ENCODE measurements at regions not wholly inside any gene's neighbourhood (a gene's known extent, or its start where the extent isn't known, plus 50 kb on each side); places are given as distances from the start of the nearest gene placed in this dataset.
"Not testable (repeated sequence)": the region's sequence is repeated elsewhere in the genome, so short reads cannot be mapped to it uniquely, and the experiment has no call there.

- H3K27me3 ChIP-seq: no peaks in the 10 kb centered on the region
- H3K9me3 ChIP-seq: no peaks in the 10 kb centered on the region
- H3K27ac ChIP-seq: no peak overlapping the region
- 84% methylated on average over 5 of the region's 5 CpGs for WGBS
- H3K4me3 ChIP-seq: no peak overlapping the region
- no peaks in the 10 kb centered on the region for H3K36me3 ChIP-seq
- TF ChIP-seq, protein P1, sequence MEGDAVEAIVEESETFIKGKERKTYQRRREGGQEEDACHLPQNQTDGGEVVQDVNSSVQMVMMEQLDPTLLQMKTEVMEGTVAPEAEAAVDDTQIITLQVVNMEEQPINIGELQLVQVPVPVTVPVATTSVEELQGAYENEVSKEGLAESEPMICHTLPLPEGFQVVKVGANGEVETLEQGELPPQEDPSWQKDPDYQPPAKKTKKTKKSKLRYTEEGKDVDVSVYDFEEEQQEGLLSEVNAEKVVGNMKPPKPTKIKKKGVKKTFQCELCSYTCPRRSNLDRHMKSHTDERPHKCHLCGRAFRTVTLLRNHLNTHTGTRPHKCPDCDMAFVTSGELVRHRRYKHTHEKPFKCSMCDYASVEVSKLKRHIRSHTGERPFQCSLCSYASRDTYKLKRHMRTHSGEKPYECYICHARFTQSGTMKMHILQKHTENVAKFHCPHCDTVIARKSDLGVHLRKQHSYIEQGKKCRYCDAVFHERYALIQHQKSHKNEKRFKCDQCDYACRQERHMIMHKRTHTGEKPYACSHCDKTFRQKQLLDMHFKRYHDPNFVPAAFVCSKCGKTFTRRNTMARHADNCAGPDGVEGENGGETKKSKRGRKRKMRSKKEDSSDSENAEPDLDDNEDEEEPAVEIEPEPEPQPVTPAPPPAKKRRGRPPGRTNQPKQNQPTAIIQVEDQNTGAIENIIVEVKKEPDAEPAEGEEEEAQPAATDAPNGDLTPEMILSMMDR (IDR thresholded peaks at IDR 0.05): no peak
- TF ChIP-seq POLR2A (IDR thresholded peaks at IDR 0.05) (no peak), EP300 (IDR thresholded peaks at IDR 0.05) (no peak), POLR2AphosphoS5 (IDR thresholded peaks at IDR 0.05) (no peak)
- H3K4me1 ChIP-seq: peaks cover 5% of the 10 kb centered on the region
- DNase-seq (ENCODE audit: low spot score in 2 of 2): no peak
These were observed 279.7 kb downstream of the SPRY1 start for GRCh38 chr4:123676071-123676889.

DNA sequence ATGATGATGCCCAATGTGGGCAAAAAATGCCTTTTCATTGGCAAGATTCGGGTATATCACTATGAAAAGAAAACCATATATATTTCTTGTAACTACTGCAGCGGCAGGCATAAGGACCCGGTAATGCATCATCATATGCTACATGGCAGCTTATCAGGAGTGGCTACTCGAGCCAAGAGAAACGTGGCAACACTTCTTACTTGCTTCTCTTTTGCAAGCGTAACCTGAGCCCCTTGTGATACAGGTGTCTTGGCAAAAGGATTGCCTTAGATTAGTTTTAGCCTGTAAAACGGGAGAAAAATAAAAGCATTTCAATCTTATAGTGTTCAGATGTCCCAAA lies 280.3 kb downstream of the SPRY1 start:
- Histone ChIP-seq H3K27me3 (no peaks in the 10 kb centered on the region), H3K9me3 (no peaks in the 10 kb centered on the region), H3K27ac (no peak overlapping the region), H3K4me3 (no peak overlapping the region), H3K36me3 (no peaks in the 10 kb centered on the region), H3K4me1 (peaks cover 5% of the 10 kb centered on the region)
- WGBS: 80% methylated on average over 7 of the region's 7 CpGs
- no peak for TF ChIP-seq EP300 (IDR thresholded peaks at IDR 0.05)
- TF ChIP-seq POLR2AphosphoS5 (IDR thresholded peaks at IDR 0.05): no peak
- TF ChIP-seq, protein P1 (IDR thresholded peaks at IDR 0.05): no peak
- no peak for TF ChIP-seq POLR2A (IDR thresholded peaks at IDR 0.05)
- no peak for DNase-seq (ENCODE audit: low spot score in 2 of 2)

- Histone ChIP-seq H3K27ac (no peak overlapping the region), H3K4me1 (no peaks in the 10 kb centered on the region), H3K9me3 (no peaks in the 10 kb centered on the region), H3K4me3 (no peak overlapping the region), H3K27me3 (no peaks in the 10 kb centered on the region), H3K36me3 (no peaks in the 10 kb centered on the region)
- TF ChIP-seq, protein P1 (IDR thresholded peaks at IDR 0.05): no peak
- no peak for TF ChIP-seq POLR2AphosphoS5 (IDR thresholded peaks at IDR 0.05)
- DNase-seq (ENCODE audit: low spot score in 2 of 2): no peak
- 81% methylated on average over 2 of the region's 2 CpGs for WGBS
These were observed 286.3 kb downstream of the SPRY1 start for GRCh38 chr4:123682931-123683330.

GRCh38 chr4:123684937-123685336 lies 288.3 kb downstream of the SPRY1 start:
- H3K4me3 ChIP-seq; H3K27ac ChIP-seq; H3K4me1 ChIP-seq; H3K9me3 ChIP-seq; DNase-seq (ENCODE audit: low spot score in 2 of 2); H3K27me3 ChIP-seq; H3K36me3 ChIP-seq: not testable (repeated sequence)
- 97% methylated on average over 6 of the region's 26 CpGs for WGBS

GRCh38 chr4:123695531-123695930 lies 298.9 kb downstream of the SPRY1 start:
- DNase-seq (ENCODE audit: low spot score in 2 of 2); H3K9me3 ChIP-seq; H3K27ac ChIP-seq; H3K36me3 ChIP-seq; H3K27me3 ChIP-seq; H3K4me3 ChIP-seq: not testable (repeated sequence)
- 95% methylated on average over 2 of the region's 2 CpGs for WGBS
- peaks cover 14% of the 10 kb centered on the region for H3K4me1 ChIP-seq

DNA sequence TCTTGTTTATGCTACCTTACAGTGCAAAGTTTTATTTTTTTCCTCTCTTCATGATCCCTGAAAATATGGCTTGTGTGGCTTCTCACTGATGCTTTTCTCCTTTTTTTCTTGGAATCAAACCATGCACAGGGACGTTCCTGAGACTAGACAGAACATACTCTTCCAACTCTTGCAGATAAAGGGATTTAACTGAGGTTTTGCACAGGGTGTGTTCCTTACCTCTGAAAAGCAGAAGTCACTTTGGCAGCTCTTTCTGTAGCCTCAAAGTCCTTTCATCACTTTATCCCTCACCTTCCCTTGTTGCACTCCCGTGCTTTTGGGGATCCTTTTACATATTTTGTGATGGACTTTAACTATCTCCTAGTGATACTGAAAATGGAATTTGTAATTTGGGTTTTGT lies 300.1 kb downstream of the SPRY1 start:
- TF ChIP-seq POLR2AphosphoS5 (IDR thresholded peaks at IDR 0.05): no peak
- no peak for TF ChIP-seq POLR2A (IDR thresholded peaks at IDR 0.05)
- TF ChIP-seq, protein P1 (IDR thresholded peaks at IDR 0.05): no peak
- TF ChIP-seq EP300 (IDR thresholded peaks at IDR 0.05): no peak
- H3K4me1 ChIP-seq: peaks cover 17% of the 10 kb centered on the region
- H3K36me3 ChIP-seq: no peaks in the 10 kb centered on the region
- H3K9me3 ChIP-seq: no peaks in the 10 kb centered on the region
- DNase-seq (ENCODE audit: low spot score in 2 of 2): no peak
- no peak overlapping the region for H3K4me3 ChIP-seq
- 70% methylated on average over 2 of the region's 2 CpGs for WGBS
- no peaks in the 10 kb centered on the region for H3K27me3 ChIP-seq
- no peak overlapping the region for H3K27ac ChIP-seq

Data from suprapubic skin (tissue), 4 donors.